M059J (cell line): ENCODE measurements at regions not wholly inside any gene's neighbourhood (a gene's known extent, or its start where the extent isn't known, plus 50 kb on each side); places are given as distances from the start of the nearest gene placed in this dataset.

Experiments
- DNase-seq: peaks from one replicate; pipeline ENCODE4 v3.0.0-alpha.2; 2012; ENCODE audit warnings: low read depth

DNA sequence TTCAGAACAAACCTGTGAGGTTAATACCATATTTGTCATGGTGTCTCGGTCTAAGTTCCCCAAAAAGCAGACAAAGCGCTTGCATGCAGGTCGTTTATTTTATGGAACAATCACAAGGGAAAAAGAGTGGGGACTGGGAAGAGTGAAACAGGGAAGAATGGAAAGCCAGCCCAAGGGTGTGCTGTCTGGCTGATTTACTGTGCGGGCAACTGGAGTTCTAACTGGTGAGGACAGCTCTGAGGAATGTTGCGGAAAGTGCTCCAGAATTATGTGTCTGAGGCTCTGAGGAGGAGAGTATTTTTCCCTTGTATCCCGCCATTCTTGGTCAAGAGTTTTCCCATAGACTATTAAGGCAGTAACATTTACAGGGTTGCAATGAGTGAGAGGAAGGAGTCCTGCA is 465.4 kb downstream of the RMST start:
- DNase-seq, result peak; percentile 8

DNA sequence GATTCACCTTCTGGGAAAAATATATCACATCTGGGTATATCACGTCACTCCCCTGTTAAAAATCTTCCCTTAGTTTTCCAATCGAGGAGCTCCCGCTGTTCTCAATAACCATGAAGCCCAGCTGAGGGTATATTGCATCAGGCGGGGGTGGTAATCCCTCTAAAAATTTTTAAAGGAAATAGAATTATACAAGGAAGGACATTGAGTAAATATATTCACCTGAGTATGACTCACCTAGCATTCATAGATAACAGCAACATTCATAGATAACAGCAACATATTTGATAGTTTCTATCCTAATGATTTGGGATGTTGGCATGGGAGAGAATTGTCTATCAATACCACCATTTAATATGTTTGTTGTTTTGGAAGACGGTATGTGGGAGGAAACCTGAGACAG is 473.6 kb downstream of the RMST start:
- no peak for DNase-seq

- DNase-seq, result no peak
Observed at GRCh38 chr12:97938031-97938430, 475.4 kb downstream of the RMST start.

DNA sequence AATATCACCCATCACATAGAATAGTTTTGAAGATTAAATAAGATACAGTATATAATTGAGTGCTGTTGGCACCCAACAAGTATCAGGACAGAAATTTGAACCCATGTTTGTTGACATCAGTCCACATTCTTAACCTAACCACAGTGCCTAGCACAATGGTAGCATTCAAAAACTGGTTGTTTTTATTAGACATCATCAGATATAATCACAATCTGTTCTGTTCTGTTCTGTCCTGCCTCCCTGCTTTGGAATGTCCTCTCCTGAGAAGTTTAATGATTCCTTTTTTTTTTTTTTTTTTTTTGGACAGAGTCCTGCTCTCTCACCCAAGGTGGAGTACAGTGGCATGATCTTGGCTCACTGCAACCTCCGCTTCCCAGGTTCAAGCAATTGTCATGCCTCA is 476.6 kb downstream of the RMST start:
- peak; percentile 11 for DNase-seq

GRCh38 chr12:97940105-97940504 is 477.5 kb downstream of the RMST start:
- no peak for DNase-seq

- DNase-seq, result peak; percentile 29
Observed at GRCh38 chr12:97940629-97941028, 478.0 kb downstream of the RMST start.

- peak; percentile 2 for DNase-seq
Observed at GRCh38 chr12:97941686-97942354, 479.2 kb downstream of the RMST start.

- DNase-seq, result no peak
Observed at GRCh38 chr12:97943359-97943758, 480.8 kb downstream of the RMST start.

DNA sequence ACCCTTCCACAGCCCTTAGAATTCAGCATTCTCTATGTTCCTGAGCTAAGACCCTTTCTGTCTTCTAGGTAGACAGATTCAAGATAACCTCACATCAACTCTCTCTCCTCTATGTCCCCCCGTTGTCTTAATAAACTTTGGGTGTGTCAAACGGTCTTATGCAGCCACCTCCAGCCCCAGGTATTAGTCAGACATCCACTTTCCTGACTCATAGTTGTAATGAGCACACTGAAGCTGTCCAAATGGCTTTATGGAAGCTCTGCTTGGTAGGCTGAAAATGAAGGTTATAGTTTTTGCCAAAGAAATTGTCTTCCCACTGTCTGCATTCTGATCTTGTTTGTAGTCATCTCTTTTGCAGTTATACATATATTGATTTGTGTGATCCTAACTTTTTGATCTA is 482.0 kb downstream of the RMST start:
- DNase-seq, result no peak

- DNase-seq, result no peak
Observed at GRCh38 chr12:97946701-97947100, 484.1 kb downstream of the RMST start.

DNA sequence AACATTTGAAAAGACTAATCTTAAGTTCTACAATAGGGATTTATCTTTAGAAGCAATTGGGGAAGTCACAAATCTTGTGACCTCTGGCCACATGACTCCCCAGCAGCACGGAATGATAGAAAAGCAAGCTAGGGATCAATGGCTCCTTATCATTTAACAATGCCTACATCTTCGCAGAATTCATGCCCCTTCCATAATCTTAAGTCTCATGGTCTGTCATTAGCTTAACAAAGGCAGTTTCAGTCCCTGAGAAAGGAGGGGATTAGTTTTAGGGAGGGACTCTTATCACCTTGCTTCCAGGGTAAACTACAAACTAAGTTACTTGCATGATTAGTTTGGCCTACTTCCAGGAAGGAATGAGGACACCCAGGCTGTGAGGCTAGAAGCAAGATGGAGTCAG is 486.0 kb downstream of the RMST start:
- DNase-seq, result no peak

DNA sequence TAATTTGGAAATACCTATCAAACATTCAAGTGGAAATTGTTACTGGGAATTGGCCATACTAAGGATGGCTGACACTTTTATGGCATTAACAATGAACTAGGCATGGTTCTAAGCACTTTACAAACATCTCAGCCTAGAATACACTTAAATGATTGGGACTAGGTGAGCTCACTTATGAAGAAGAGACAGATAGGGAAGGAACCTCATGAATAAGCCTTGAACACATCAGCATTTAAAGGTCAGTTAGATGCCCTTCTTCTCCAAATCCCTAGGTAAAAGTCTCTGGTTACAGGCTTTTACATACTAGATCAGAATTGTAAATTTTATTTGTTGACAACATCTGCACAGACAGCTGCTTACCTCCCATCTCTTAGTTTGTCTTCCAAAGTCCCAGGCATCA is 488.6 kb downstream of the RMST start:
- no peak for DNase-seq

- no peak for DNase-seq
Observed at GRCh38 chr12:97951717-97952116, 489.1 kb downstream of the RMST start.

DNA sequence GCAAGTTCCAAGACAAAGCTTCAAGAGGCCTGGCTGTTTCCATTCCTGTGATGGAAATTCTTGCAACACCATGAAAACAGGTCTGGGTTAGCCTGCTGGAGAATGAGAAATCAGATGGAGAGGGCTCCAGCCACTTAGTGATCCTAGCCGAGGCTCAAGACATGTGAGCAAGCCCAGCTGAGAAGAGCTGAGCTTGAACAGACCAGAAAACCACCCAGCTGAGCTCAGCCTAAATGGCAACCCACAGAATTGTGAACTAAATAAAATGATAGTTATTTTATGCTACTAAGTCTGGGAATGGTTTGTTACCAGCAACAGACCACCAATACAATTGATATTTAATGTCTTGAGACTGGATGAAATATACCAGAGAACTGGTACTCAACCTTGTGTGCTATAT is 494.5 kb downstream of the RMST start:
- DNase-seq, result no peak

DNA sequence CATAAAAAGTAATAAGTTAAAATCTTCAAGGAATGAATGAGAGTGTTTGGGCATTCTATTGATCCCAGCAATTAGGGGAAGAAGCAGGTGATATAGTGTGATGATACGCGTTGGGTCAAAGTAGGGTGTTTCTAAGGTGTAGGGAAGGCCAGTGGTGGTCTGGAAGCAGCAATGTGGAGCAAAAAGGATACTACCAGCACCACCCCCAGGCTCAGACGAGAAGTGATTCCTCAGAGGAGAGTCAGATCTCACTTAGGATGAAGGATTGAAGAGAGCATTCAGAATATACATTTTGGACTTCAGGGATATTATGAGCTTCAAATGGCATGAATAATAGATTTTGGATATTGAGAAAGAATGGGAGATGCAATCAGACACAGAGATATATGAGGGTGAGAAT is 497.6 kb downstream of the RMST start:
- DNase-seq, result no peak

- peak; percentile 2 for DNase-seq
Observed at GRCh38 chr12:97960741-97961608, 498.4 kb downstream of the RMST start.

DNA sequence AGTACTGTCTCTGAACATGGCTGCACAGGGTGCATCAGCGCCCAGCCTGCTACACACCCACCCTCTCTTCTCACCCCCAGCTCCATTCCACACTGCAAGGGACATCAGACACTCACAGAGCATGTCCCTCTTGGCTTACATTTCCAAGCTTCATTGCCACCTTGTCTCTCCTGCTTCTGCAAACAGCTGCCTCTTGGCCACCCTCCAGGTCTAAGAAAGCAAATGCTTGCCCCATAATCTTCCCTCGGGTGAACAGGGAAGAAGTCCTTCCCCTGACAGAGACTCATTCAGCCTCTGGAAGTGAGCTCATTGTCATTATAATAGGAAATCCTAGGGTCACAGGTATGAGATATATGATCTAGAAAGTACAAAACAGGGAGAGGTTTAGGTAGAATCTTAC is 505.2 kb downstream of the RMST start:
- DNase-seq, result no peak

GRCh38 chr12:97968641-97969197 is 506.1 kb downstream of the RMST start:
- DNase-seq, result no peak

DNA sequence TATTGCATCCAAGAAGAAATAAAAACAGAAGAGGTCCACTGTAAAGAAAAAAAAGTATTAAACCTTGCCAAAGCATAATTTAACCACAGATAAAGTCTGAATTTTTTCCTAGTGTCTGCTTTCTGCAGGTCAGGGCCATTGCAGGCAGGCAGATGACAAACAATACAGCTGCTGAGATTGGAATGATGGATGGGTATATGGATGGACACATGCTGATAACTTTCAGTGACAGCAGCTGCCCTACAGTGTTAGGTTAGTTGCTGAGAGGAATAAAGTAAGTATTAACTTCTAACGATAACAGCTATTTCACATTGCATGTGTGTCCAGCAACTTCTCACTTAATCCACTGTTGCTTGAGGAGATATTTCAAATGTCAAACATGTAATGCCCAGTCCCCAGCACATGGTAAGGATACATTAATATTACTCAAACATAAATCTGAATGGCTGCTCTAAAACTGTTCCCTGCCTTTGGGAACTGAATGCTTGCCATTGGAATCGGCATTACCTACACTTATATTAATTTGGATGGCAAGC is 515.3 kb downstream of the RMST start:
- DNase-seq, result no peak

DNA sequence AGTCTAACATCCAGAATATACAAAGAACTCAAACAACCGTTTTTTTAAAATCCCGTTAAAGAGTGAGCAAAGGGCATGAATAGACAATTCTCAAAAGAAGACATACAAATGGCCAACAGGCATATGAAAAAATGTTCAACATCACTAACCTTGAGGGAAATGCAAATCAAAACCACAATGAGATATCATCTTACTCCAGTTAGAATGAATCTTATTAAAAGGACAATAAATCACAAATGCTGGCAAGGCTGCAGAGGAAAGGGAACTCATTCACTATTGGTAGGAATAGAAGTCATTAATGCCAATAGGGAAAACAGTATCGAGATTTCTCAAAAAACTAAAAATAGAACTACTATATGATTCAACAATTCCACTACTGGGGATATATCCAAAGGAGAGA is 520.1 kb downstream of the RMST start:
- DNase-seq, result no peak

GRCh38 chr12:97983796-97984195 is 521.2 kb downstream of the RMST start:
- DNase-seq, result no peak

- no peak for DNase-seq
Observed at GRCh38 chr12:97984436-97984835, 521.8 kb downstream of the RMST start.
